ENCODE measurements at regions not wholly inside any gene's neighbourhood (a gene's known extent, or its start where the extent isn't known, plus 50 kb on each side); places are given as distances from the start of the nearest gene placed in this dataset.

- FAIRE-seq (no peak), DNase-seq (ENCODE audit: low read depth, low spot score) (no peak), ATAC-seq (no peak)
- no peak for TF ChIP-seq ASH2L (IDR thresholded peaks at IDR 0.05; ENCODE audit: borderline replicate concordance, low read depth)
- TF ChIP-seq CTCF (IDR thresholded peaks at IDR 0.05 in 2 of 3, conservative IDR thresholded peaks at IDR 0.05 in 1 of 3; ENCODE audit: control insufficient read depth in 2 of 3, extremely low read depth in 1 of 3, insufficient read depth in 1 of 3, low read depth in 3 of 3, low read length in 3 of 3), result no peak
- TF ChIP-seq MYB (IDR thresholded peaks at IDR 0.05; ENCODE audit: borderline replicate concordance, low read depth, low read length), result no peak
- no peak for TF ChIP-seq HCFC1 (IDR thresholded peaks at IDR 0.05; ENCODE audit: low read length)
- ChIA-PET CTCF (no interaction called here), POLR2A (no interaction called here), RAD21 (ENCODE audit: unreplicated experiment) (no interaction called here), SMC1A (ENCODE audit: uncharacterized antibody, unreplicated experiment) (no interaction called here)
- intact Hi-C loops (cut with micrococcal nuclease; ENCODE audit: unreplicated experiment), result no loop called here
- H3K4me3 ChIP-seq, result no peak overlapping the region
- no peaks in the 10 kb centered on the region for H3K9me3 ChIP-seq (replicated peaks; ENCODE audit: control insufficient read depth, insufficient read depth, low read length)
- H3K27me3 ChIP-seq (replicated peaks in 1 of 2; ENCODE audit: control insufficient read depth in 2 of 2, insufficient read depth in 2 of 2, low read length in 1 of 2), result no peaks in the 10 kb centered on the region; a peak in 1 of 4 replicates
- H4K20me1 ChIP-seq (ENCODE audit: control insufficient read depth, insufficient read depth), result no peaks in the 10 kb centered on the region
- H3K4me1 ChIP-seq (ENCODE audit: control insufficient read depth, insufficient read depth, low read length), result no peaks in the 10 kb centered on the region
- in situ Hi-C loops (cut with MboI), result no loop called here
- no peak overlapping the region for H3K4me2 ChIP-seq (ENCODE audit: control insufficient read depth, insufficient read depth)
- no peaks in the 10 kb centered on the region for H3K36me3 ChIP-seq (ENCODE audit: control insufficient read depth in 2 of 2, insufficient read depth in 2 of 2, low read length in 1 of 2)
- WGBS (ENCODE audit: insufficient coverage, insufficient replicate concordance, low lambda C conversion rate, missing lambda C conversion rate), result 80% methylated on average over 5 of the region's 5 CpGs
- no peak overlapping the region for H3K27ac ChIP-seq (ENCODE audit: control insufficient read depth, insufficient read depth)
- no peak overlapping the region for H3K9ac ChIP-seq (ENCODE audit: control insufficient read depth, insufficient read depth, low read length)
- BruUV-seq (replicated peaks), result no TSS peak
- H3K79me2 ChIP-seq (ENCODE audit: control insufficient read depth, insufficient read depth, low read length), result no peaks in the 10 kb centered on the region
- H2AFZ ChIP-seq (ENCODE audit: control insufficient read depth, low read depth, low read length), result no peak overlapping the region
These were observed 160.5 kb downstream of the ZBTB18 start for GRCh38 chr1:244211559-244211944.

- no peak overlapping the region for H3K4me2 ChIP-seq (ENCODE audit: control insufficient read depth, insufficient read depth)
- intact Hi-C loops (cut with micrococcal nuclease; ENCODE audit: unreplicated experiment), result no loop called here
- no peak overlapping the region for H3K9ac ChIP-seq (ENCODE audit: control insufficient read depth, insufficient read depth, low read length)
- H3K4me1 ChIP-seq (ENCODE audit: control insufficient read depth, insufficient read depth, low read length), result no peaks in the 10 kb centered on the region
- no TSS peak for BruUV-seq (replicated peaks)
- 43% methylated on average over 6 of the region's 6 CpGs for WGBS (ENCODE audit: insufficient coverage, insufficient replicate concordance, low lambda C conversion rate, missing lambda C conversion rate)
- no peaks in the 10 kb centered on the region for H3K79me2 ChIP-seq (ENCODE audit: control insufficient read depth, insufficient read depth, low read length)
- H4K20me1 ChIP-seq (ENCODE audit: control insufficient read depth, insufficient read depth), result no peaks in the 10 kb centered on the region
- no peaks in the 10 kb centered on the region; a peak in 1 of 4 replicates for H3K27me3 ChIP-seq (replicated peaks in 1 of 2; ENCODE audit: control insufficient read depth in 2 of 2, insufficient read depth in 2 of 2, low read length in 1 of 2)
- ChIA-PET SMC1A (ENCODE audit: uncharacterized antibody, unreplicated experiment) (no interaction called here), POLR2A (no interaction called here), CTCF (no interaction called here), RAD21 (ENCODE audit: unreplicated experiment) (no interaction called here)
- FAIRE-seq (no peak), ATAC-seq (no peak), DNase-seq (ENCODE audit: low read depth, low spot score) (no peak)
- H2AFZ ChIP-seq (ENCODE audit: control insufficient read depth, low read depth, low read length), result no peak overlapping the region
- H3K9me3 ChIP-seq (replicated peaks; ENCODE audit: control insufficient read depth, insufficient read depth, low read length), result no peaks in the 10 kb centered on the region
- no peak overlapping the region for H3K27ac ChIP-seq (ENCODE audit: control insufficient read depth, insufficient read depth)
- no peak overlapping the region for H3K4me3 ChIP-seq
- in situ Hi-C loops (cut with MboI), result no loop called here
- H3K36me3 ChIP-seq (ENCODE audit: control insufficient read depth in 2 of 2, insufficient read depth in 2 of 2, low read length in 1 of 2), result no peaks in the 10 kb centered on the region
- TF ChIP-seq POLR2AphosphoS5 (IDR thresholded peaks at IDR 0.05; ENCODE audit: low read length), result no peak
- no peak for TF ChIP-seq CBX5 (IDR thresholded peaks at IDR 0.05; ENCODE audit: low read depth)
- no peak for TF ChIP-seq STAT1 (conservative IDR thresholded peaks at IDR 0.05)
- TF ChIP-seq YY1 (IDR thresholded peaks at IDR 0.05; ENCODE audit: low read depth, low read length), result no peak
- no peak for TF ChIP-seq MYC (IDR thresholded peaks at IDR 0.05; ENCODE audit: insufficient read depth, insufficient read length, insufficient replicate concordance, low read length, severe bottlenecking)
- no peak for TF ChIP-seq TARDBP (IDR thresholded peaks at IDR 0.05; ENCODE audit: borderline replicate concordance)
- no peak for TF ChIP-seq HDAC2 (IDR thresholded peaks at IDR 0.05)
- TF ChIP-seq PRDM15 (CRISPR knock-in tag; IDR thresholded peaks at IDR 0.05), result no peak
- no peak for TF ChIP-seq ATF2 (IDR thresholded peaks at IDR 0.05; ENCODE audit: low read length)
These were observed 161.1 kb downstream of the ZBTB18 start for GRCh38 chr1:244212219-244212618.
